MM.1S (cell line): ENCODE measurements at regions not wholly inside any gene's neighbourhood (a gene's known extent, or its start where the extent isn't known, plus 50 kb on each side); places are given as distances from the start of the nearest gene placed in this dataset.

Experiments used
- DNase-seq: peaks from one replicate; pipeline ENCODE4 v3.0.0-alpha.2; 2015
- H2AFZ ChIP-seq: fragments of 300-600 bp; sonication (generic); 2 replicates; pipeline ENCODE4 v1.6.0; 2016; ENCODE audit warnings: antibody characterized with exemption, low read length
- H3F3A ChIP-seq: fragments of 300-600 bp; sonication (generic); 2 replicates; pipeline ENCODE4 v1.6.1; 2016; ENCODE audit warnings: mild to moderate bottlenecking, antibody characterized with exemption, low read length, moderate library complexity, mixed read lengths; ENCODE audit not compliant: insufficient read depth
- H3K27ac ChIP-seq: fragments of 300-600 bp; sonication (generic); 2 replicates; pipeline ENCODE4 v1.5.1; 2016; ENCODE audit warnings: mild to moderate bottlenecking, low read length
- H3K27me3 ChIP-seq: fragments of 300-600 bp; sonication (generic); replicated peaks from 2 replicates; pipeline ENCODE4 v1.6.0; 2016; ENCODE audit warnings: low read length; ENCODE audit not compliant: insufficient read depth
- H3K36me3 ChIP-seq: fragments of 300-600 bp; sonication (generic); replicated peaks from 2 replicates; pipeline ENCODE4 v1.6.1; 2016; ENCODE audit warnings: mild to moderate bottlenecking, low read length, mixed read lengths; ENCODE audit not compliant: insufficient read depth
- H3K4me1 ChIP-seq: fragments of 300-600 bp; sonication (generic); 2 replicates; pipeline ENCODE4 v1.6.1; 2016; ENCODE audit warnings: low read length, mixed read lengths
- H3K4me2 ChIP-seq: fragments of 300-600 bp; sonication (generic); 2 replicates; pipeline ENCODE4 v1.6.0; 2016; ENCODE audit warnings: low read depth, low read length
- H3K4me3 ChIP-seq: fragments of 300-600 bp; sonication (generic); 2 replicates; pipeline ENCODE4 v1.5.1; 2016; ENCODE audit warnings: low read length, mixed read lengths
- H3K79me2 ChIP-seq: fragments of 300-600 bp; sonication (generic); 2 replicates; pipeline ENCODE4 v1.6.1; 2016; ENCODE audit warnings: mixed run types, low read length, mixed read lengths
- H3K9ac ChIP-seq: fragments of 300-600 bp; sonication (generic); 2 replicates; pipeline ENCODE4 v1.6.1; 2016; ENCODE audit warnings: low read length, mixed read lengths
- H3K9me2 ChIP-seq: fragments of 300-600 bp; sonication (generic); replicated peaks from 2 replicates; pipeline ENCODE4 v1.6.1; 2016; ENCODE audit warnings: mild to moderate bottlenecking, low read length, mixed read lengths; ENCODE audit not compliant: insufficient read depth
- H3K9me3 ChIP-seq: fragments of 300-600 bp; sonication (generic); replicated peaks from 2 replicates; pipeline ENCODE4 v1.6.1; 2016; ENCODE audit warnings: mild to moderate bottlenecking, low read length, mixed read lengths; ENCODE audit not compliant: insufficient read depth
- H4K20me1 ChIP-seq: fragments of 300-600 bp; sonication (generic); 2 replicates; pipeline ENCODE4 v1.6.1; 2016; ENCODE audit warnings: mild to moderate bottlenecking, low read length, moderate library complexity, mixed read lengths; ENCODE audit not compliant: insufficient read depth
- CTCF ChIP-seq: fragments of 300-600 bp; sonication (generic); IDR thresholded peaks from 2 replicates; pipeline ENCODE4 v1.5.1; 2016; ENCODE audit warnings: antibody characterized with exemption, low read length, mixed read lengths
- EZH2 ChIP-seq: fragments of 300-600 bp; sonication (generic); optimal IDR thresholded peaks from 2 replicates; pipeline ENCODE3; 2017; ENCODE audit warnings: low read depth, mild to moderate bottlenecking, antibody characterized with exemption, low read length, mixed read lengths
- EZH2phosphoT487 ChIP-seq: fragments of 300-600 bp; sonication (generic); IDR thresholded peaks from 2 replicates; pipeline ENCODE4 v1.6.1; 2018; ENCODE audit warnings: antibody characterized with exemption, low read length

- Histone ChIP-seq H3K4me3 (no peak overlapping the region), H2AFZ (no peak overlapping the region), H3K9me3 (no peaks in the 10 kb centered on the region), H3K79me2 (no peaks in the 10 kb centered on the region), H3K9me2 (no peaks in the 10 kb centered on the region), H3K4me2 (no peak overlapping the region), H3F3A (no peaks in the 10 kb centered on the region), H3K9ac (no peak overlapping the region), H3K27me3 (no peaks in the 10 kb centered on the region), H3K27ac (no peak overlapping the region), H3K4me1 (no peaks in the 10 kb centered on the region), H3K36me3 (no peaks in the 10 kb centered on the region), H4K20me1 (no peaks in the 10 kb centered on the region)
- DNase-seq: no peak
- no peak for TF ChIP-seq CTCF
- no peak for TF ChIP-seq EZH2phosphoT487
- TF ChIP-seq EZH2: no peak
Observed at GRCh38 chr2:18349421-18349820, 211.0 kb downstream of the RDH14 start.

- Histone ChIP-seq H3K9me3 (no peaks in the 10 kb centered on the region), H4K20me1 (no peaks in the 10 kb centered on the region), H3K9ac (no peak overlapping the region), H3K27me3 (no peaks in the 10 kb centered on the region), H2AFZ (no peak overlapping the region), H3K36me3 (no peaks in the 10 kb centered on the region), H3K4me2 (no peak overlapping the region), H3K4me3 (no peak overlapping the region), H3K9me2 (no peaks in the 10 kb centered on the region), H3K4me1 (no peaks in the 10 kb centered on the region), H3K79me2 (no peaks in the 10 kb centered on the region), H3F3A (no peaks in the 10 kb centered on the region), H3K27ac (no peak overlapping the region)
- no peak for DNase-seq
- no peak for TF ChIP-seq CTCF
- no peak for TF ChIP-seq EZH2
- TF ChIP-seq EZH2phosphoT487: no peak
Observed at GRCh38 chr2:18346874-18347273, 213.6 kb downstream of the RDH14 start.

- Histone ChIP-seq H3F3A (no peaks in the 10 kb centered on the region), H3K4me1 (no peaks in the 10 kb centered on the region), H3K9ac (no peak overlapping the region), H3K27ac (no peak overlapping the region), H3K79me2 (no peaks in the 10 kb centered on the region), H3K4me3 (no peak overlapping the region), H3K9me2 (no peaks in the 10 kb centered on the region), H3K27me3 (no peaks in the 10 kb centered on the region), H3K9me3 (no peaks in the 10 kb centered on the region), H2AFZ (no peak overlapping the region), H3K4me2 (no peak overlapping the region), H4K20me1 (no peaks in the 10 kb centered on the region), H3K36me3 (no peaks in the 10 kb centered on the region)
- TF ChIP-seq EZH2 (no peak), EZH2phosphoT487 (no peak), CTCF (no peak)
- no peak for DNase-seq
Observed at GRCh38 chr2:18346344-18346743, 214.1 kb downstream of the RDH14 start.
